GM21619 (cell line): ENCODE measurements at regions not wholly inside any gene's neighbourhood (a gene's known extent, or its start where the extent isn't known, plus 50 kb on each side); places are given as distances from the start of the nearest gene placed in this dataset.
"Not testable (repeated sequence)": the region's sequence is repeated elsewhere in the genome, so short reads cannot be mapped to it uniquely, and the experiment has no call there.

Experiments
- ATAC-seq: cut with Tn5 transposase; IDR thresholded peaks from one replicate; pipeline ENCODE4 v1.9.1; 2021; ENCODE audit not compliant: unreplicated experiment

DNA sequence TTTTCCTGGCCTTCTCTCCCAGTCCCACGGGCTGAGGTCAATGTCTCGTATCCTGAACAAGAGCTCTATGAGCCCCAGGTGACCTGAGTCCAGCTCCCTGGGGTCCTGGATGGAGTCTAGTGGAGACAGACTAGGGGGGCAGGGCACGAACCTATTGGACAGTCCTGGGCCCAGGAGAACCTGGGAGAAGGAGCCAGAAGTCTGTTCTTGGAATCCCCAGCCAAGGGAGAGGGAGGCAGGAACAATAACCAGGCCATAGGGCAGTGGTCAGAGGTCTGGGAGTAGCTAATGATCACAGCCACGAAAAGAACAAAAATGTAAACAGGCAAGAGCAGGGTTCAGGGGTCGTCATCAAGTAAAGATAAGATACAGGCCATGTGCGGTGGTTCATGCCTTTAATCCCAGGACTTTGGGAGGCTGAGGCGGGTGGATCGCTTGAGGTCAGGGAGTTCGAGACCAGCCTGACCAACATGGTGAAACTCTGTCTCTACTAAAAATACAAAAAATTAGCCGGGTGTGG is 60.8 kb downstream of the COPRS start:
- no peak for ATAC-seq

DNA sequence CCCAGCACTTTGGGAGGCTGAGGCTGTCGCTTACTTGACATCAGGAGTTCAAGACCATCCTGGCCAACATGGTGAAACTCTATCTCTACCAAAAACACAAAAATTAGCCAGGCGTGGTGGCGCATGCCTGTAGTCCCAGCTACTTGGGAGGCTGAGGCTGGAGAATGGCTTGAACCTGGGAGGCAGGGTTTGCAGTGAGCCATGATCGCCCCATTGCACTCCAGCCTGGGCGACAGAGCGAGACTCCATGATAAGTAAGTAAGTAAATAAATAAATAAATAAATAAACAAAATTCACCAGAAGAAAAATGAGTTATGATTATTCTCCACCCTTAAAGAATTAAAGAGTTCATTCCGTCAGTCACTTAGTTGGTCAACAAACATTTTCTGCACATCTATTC is 63.1 kb downstream of the COPRS start:
- ATAC-seq = not testable (repeated sequence)

DNA sequence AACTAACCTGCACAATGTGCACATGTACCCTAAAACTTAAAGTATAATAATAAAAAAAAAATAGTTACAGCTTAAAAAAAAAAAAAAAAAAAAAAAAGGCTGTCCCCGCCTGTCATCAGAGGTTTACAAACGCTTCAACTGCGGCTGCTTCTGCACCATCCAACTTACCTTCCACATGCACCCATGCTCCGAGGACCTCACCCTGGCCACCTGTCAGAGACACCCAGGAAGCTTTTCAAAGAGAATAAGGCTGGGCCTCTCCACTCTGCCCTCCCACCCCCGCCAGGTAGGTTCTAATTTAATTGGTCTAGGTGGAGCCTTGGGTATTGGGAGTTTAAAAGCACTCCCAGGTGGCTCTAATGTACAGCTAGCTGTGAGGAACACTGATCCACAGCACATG is 64.9 kb downstream of the COPRS start:
- ATAC-seq = no peak

DNA sequence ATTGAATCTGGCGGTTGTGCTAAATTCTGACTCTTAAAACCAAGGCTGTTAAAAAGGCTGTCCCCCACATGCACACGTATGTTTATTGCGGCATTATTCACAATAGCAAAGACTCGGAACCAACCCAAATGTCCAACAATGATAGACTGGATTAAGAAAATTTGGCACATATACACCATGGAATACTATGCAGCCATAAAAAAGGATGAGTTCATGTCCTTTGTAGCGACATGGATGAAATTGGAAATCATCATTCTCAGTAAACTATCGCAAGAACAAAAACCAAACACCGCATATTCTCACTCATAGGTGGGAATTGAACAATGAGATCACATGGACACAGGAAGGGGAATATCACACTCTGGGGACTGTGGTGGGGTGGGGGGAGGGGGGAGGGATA is 65.4 kb downstream of the COPRS start:
- ATAC-seq = not testable (repeated sequence)

DNA sequence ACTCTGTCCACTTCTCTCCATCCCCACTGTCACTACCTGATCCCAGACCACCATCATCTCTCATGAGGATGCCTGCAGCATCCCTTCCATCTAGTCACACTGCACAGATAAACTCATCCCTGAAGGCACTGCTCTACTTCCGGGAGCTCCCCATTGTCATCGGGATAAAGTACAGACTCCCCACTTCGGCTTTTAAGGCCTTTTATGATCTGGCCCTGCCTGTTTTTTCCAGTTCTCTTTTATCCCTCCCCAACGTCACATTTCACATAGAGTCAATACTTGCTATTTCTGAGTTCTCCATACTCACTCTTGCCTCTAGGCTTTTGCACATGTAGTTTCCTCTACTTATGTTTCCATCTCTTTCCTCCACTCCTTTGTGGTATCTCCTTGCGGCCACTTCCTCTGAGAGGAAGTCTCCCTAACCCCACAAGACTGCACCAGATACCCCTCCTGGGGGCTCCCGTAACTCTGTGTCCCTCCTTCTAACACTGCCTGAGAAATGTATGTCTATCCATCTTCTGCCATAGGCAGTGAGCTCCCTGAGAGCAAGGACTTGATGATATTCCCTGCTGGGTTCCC is 66.9 kb downstream of the COPRS start:
- no peak for ATAC-seq

DNA sequence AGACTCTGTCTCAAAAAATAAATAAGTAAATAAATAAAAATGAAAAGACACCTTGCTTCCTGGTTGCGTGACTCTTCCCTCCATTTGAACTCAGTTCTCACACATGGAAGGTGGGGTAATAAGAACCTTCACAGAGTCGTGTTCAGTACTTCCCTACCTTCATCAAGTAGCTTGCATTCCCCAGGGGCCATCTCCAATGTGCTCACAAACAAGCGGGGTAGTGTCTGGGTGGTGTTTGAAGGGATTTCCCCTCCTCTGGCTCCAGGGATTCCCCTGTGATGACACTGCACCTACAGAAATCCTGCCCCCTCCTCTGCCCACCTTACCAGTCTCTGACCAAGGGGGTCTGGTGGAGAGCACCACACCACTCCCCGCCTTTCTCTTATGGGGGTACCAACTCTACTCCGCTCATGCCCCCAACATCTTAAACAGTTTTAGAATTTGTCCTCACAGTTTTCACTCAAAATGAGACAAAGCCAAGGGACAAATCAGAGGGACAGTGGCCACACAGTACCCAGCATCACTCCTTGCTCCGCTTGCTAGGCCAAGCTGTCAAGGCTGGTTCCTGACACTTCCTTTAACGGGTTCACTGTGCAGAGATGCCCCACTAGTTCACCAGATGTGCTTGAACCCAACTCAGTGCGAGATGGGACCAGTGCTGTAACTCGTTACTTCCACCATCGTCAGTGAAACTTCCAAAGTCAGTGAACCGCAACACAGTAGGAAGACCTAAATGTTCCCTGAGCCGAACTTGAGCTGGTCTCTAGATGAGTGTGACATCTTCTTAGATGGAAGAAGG is 69.1 kb downstream of the COPRS start:
- ATAC-seq = no peak

DNA sequence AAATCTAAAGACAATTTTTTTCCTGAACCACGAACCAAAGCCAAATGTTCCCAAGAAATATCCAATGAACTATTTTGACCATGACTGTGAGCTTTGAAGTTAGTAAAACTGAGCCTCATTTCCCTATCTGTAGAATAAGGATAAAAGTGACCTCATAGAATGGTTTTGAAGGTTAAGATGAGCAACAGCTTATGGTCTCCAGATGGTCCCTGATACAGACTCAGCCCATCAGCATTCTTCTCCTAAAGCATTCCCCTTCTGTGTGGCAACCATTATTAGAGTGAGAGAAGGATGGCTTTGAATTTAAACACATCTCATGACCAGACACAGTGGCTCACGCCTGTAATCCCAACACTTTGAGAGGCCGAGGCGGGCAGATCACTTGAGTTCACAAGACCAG is 70.1 kb downstream of the COPRS start:
- ATAC-seq = no peak

DNA sequence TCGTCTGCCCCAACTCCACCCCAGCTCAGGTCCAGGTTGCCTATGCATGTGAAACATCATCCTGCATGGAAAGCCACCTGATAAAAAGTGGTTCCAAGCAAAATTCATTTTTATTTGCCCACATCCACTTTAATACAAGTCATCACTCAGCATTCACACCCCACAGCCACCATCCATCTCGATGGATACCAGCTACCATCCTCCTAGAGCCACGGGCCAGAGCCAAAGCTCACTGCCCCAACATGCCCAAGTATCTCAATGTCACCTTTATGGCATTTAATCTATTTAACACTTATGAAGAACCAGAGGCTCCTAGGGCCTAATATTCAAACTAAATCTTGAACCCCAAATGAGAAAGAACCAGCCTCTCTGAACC is 70.5 kb downstream of the COPRS start:
- ATAC-seq = no peak

DNA sequence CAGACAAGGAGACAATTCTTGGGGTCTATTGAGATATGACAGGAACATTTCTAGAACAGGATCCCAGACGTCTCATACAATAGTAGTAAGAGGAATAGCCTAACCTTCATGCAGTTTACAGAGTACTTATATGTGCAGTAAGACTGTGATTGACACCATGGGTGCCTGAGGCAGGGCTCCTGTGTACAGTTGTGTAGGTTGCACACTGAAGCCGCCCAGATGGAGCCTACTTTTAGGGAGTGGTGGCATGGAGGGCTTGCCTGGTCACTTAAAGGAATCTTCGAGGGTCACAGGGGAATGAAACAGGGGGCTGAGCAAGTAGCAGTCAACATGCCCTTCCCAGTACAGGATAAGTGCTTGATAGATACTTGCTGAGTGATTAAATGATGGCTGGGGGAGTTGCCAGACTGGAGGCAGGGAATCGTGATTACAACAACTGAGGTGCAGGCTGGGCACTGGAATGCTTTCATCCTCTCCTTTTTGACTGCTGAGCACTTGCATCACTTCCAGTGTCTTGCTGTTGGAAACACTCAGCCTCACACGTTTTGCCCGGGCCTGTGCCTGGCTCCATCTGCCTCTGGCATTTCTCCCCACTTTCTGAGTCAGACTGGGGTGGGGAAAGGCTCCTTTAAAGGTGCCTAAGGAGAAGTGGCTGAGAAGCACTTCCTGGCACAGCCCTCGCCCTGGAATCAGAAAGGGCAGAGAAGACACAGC is 71.0 kb downstream of the COPRS start:
- no peak for ATAC-seq

DNA sequence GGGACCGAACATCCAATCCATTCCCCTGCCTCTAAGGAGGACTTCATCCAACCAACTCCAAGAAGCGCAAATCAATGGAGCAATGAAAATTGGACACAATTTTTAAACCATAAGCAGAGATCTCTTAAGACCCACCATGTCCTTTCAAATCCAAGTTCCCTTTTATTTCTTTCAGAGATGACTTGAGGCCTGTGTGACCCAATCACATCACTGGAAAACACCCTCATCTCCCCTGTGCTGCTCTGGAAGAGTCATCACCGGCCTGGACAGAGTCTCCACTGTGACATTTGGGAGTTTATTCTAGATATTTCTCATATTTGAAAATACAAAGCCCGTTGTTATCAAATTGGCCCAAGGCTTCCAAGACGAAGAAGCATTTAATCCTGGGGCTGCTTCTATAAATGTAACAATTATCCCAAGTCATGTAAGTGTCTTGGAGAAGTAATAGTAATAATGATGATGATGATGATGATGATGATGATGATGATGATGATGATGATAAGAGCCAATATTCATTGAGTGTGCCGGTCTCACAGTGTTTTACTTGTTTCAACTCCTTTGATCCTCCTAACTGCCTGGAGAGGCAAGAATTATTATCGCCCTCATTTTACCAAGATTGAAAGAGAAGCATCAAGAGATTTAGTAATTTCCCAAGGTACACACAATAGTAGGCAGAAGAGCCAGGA is 72.1 kb downstream of the COPRS start:
- ATAC-seq = no peak

DNA sequence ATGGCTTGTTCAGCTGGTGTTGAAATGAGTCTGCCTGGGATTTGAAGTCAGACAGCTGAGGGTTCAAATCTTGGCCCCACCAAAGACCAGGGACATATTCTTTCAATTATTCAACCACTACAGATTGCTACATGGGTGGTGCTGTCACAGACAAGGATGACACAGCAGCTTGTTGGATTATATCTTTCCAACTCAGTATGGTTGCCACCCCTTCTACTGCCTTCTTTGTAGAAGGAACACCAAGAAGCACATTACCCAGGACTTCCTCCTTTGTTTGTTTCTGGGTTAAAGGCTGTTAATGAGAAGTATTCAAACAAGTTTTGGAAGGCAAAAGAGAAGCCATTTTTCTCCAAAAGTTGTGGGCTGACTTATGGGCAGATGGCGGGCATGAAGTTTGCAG is 78.6 kb downstream of the COPRS start:
- no peak for ATAC-seq

DNA sequence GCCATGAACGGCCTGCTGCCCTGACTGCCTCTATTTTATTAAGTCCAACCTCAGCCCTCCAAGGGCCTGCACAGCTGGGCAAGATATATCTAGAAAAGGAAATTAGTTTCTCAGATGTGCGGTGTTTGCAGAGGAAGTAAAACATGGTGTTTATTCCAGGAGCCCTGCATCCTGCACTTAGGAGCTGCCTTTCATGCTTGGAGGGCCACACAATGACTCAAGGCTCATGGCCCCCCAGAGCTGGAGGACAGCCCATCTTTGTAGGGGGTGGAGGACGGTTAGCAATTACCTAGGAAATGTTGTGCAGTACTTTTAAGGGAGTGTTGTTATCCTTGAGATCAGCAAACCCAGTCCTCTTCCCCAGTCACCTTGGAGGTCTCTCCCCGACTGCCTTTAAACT is 80.5 kb downstream of the COPRS start:
- no peak for ATAC-seq

DNA sequence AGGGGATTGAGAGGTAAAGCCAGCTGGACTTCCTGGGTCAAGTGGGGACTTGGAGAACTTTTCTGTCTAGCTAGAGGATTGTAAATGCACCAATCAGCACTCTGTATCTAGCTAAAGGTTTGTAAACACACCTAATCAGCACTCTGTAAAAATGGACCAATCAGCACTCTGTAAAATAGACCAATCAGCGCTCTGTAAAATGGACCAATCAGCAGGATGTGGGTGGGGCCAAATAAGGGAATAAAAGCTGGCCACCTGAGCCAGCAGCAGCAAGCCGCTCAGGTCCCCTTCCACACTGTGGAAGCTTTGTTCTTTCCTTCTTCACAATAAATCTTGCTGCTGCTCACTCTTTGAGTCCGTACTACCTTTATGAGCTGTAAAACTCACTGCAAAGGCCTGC is 87.7 kb downstream of the COPRS start:
- not testable (repeated sequence) for ATAC-seq

DNA sequence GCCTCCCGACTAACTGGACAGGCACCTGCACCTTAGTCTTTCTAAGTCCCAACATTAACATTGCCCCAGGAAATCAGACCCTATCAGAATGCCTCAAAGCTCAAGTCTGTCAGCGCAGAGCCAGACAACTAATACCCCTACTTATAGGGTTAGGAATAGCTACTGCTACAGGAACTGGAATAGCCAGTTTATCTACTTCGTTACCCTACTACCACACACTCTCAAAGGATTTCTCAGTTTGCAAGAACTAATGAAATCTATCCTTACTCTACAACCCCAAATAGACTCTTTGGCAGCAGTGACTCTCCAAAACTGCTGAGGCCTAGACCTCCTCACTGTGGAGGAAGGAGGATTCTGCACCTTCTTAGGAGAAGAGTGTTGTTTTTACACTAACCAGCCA is 88.5 kb downstream of the COPRS start:
- not testable (repeated sequence) for ATAC-seq

DNA sequence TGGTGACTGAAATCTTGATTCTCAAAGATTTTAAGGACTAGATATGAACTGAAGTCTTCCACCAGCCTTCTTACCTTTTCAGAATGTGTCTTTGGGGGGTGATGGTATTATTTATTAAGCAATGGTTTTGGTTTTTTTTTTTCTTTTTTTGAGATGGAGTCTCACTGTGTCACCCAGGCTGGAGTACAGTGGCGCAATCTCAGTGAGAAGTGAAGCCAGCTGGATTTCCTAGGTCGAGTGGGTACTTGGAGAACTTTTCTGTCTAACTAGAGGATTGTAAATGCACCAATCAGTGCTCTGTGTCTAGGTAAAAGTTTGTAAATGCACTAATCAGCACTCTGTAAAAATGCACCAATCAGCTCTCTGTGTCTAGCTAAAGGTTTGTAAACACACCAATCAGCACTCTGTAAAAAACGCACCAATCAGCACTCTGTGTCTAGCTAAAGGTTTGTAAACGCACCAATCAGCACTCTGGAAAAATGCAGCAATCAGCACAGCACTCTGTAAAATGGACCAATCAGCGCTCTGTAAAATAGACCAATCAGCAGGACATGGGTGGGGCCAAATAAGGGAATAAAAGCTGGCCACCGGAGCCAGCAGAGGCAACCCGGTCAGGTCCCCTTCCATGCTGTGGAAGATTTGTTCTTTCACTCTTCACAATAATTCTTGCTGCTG is 97.1 kb downstream of the COPRS start:
- ATAC-seq = not testable (repeated sequence)

DNA sequence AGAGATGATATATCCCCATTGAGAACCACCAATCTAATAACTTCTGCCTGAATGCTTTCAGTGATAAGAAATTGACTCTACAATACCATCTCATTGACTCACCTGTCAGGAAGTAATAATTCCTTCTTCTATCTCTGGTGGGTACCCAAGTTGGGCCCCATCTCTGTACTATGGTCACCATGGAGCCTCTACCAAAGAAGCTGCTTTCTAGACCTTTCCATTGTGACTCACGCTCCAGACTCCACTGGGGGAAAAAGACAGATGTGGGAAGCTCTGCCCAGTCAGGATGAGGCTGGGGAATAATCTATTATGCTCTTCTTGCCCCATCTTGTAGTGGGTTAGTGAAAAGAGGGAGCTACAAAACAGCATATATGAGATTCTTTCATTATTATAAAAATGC is 100.4 kb downstream of the COPRS start:
- ATAC-seq = no peak

DNA sequence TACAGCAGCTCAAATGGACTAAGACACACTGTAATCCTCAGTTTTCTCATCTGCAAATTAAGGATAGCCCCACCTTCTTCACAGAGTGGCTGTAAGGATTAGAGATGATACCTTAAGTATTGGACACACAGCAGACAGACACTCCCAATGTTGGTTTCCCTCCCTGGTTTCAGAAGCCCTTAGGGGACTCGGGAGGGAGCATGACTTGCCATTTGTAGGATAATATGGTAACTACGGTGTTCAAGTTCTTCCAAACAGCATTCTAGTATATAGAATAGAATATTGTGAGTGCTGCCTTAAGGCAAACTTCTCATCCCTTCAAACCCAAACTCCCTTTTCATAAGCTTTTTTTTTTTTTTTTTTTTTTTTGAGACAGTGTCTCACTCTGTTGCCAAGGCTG is 101.9 kb downstream of the COPRS start:
- no peak for ATAC-seq

DNA sequence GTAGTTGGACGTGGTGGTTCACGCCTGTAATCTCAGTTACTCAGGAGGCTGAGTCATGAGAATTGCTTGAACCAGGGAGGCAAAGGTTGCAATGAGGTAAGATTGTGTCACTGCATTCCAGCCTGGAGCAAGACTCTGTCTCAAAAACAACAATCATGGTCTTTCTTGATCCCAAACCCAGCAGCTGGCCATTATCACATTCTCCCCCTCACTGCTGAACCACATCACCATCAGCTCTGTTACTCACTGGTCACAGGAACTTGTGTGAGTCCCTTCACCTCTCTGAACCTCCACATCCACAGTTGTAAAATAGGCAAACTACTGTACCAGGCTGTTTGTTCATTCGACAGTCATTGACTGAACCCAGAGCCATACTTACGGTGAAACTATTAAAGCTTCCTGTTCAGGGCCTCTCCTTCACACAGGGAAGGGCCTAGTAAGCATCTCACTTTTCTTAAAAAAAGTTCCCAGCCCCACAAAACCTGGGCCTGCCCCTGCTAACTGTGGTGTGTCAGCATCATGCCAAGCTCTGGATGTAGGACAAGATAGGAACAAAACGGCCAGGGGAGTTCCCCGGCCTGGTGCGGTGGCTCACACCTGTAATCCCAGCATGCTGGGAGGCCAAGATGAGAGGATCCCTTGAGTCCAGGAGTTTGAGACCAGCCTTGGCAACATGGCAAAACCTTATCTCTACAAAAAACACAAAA is 104.7 kb downstream of the COPRS start:
- no peak for ATAC-seq

DNA sequence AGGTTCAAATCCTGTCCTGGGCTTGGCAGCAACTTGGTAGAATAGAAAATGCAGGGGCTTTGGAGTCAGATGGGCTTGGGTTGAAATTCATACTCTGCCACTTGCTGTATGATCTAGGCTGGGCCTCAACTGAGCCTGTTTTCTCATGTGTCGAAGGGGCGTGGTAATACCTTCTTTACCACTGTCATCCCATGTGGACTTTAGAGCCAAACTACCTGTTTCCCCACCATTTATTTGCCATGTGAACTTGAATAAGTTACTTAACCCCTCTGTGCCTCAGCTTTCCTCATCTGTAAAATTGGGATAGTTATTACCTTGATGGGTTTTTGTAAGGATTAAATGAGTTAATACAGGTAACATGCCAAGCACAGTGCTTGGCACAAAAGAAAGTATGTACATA is 106.0 kb downstream of the COPRS start:
- no peak for ATAC-seq

DNA sequence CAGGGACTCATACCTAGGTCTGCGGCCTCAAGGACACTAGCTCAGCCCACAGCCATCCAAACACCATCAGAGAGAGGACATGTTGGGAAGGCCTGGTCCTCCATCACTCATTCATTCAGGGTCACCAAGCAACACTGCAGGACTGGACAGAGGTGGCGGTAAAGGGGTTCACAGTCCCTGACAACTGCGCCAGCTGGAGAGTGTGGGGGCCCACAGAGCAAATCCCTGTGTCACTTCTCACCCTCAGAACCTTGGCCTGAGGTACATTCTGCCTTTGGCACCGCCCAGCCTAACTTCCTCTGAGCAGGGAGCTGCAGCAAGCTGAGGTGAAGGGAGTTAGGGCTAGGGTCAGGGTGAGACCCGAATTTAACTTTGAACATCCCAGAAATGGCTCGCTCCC is 106.5 kb downstream of the COPRS start:
- no peak for ATAC-seq
